ENCODE measurements at regions not wholly inside any gene's neighbourhood (a gene's known extent, or its start where the extent isn't known, plus 50 kb on each side); places are given as distances from the start of the nearest gene placed in this dataset.
"Not testable (repeated sequence)": the region's sequence is repeated elsewhere in the genome, so short reads cannot be mapped to it uniquely, and the experiment has no call there.

- DNase-seq: no peak
These were observed 233.2 kb downstream of the RPLP1 start for GRCh38 chr15:69685512-69686452.

- DNase-seq: no peak
These were observed 234.0 kb downstream of the RPLP1 start for GRCh38 chr15:69686626-69687025.

- DNase-seq: no peak
These were observed 236.5 kb downstream of the RPLP1 start for GRCh38 chr15:69689133-69689532.

GRCh38 chr15:69691307-69692015 is 238.8 kb downstream of the RPLP1 start:
- DNase-seq: no peak

GRCh38 chr15:69692342-69692741 is 239.7 kb downstream of the RPLP1 start:
- DNase-seq: no peak

GRCh38 chr15:69693059-69693458 is 240.4 kb downstream of the RPLP1 start:
- DNase-seq: no peak

- DNase-seq: no peak
These were observed 244.3 kb downstream of the RPLP1 start for GRCh38 chr15:69696946-69697345.

- no peak for DNase-seq
These were observed 245.3 kb downstream of the RPLP1 start for GRCh38 chr15:69697916-69698315.

GRCh38 chr15:69699096-69699495 is 246.5 kb downstream of the RPLP1 start:
- no peak for DNase-seq

- no peak for DNase-seq
These were observed 247.8 kb downstream of the RPLP1 start for GRCh38 chr15:69700380-69700779.

- no peak for DNase-seq
These were observed 248.6 kb downstream of the RPLP1 start for GRCh38 chr15:69701198-69701597.

GRCh38 chr15:69703532-69704187 is 251.0 kb downstream of the RPLP1 start:
- no peak for DNase-seq

GRCh38 chr15:69704229-69704628 is 251.6 kb downstream of the RPLP1 start:
- no peak for DNase-seq

- DNase-seq: no peak
These were observed 252.1 kb downstream of the RPLP1 start for GRCh38 chr15:69704700-69705099.

- DNase-seq: no peak
These were observed 253.9 kb downstream of the RPLP1 start for GRCh38 chr15:69706353-69707097.

- DNase-seq: not testable (repeated sequence)
These were observed 254.6 kb downstream of the RPLP1 start for GRCh38 chr15:69707241-69707640.

GRCh38 chr15:69708436-69709122 is 256.0 kb downstream of the RPLP1 start:
- DNase-seq: not testable (repeated sequence)

- no peak for DNase-seq
These were observed 260.4 kb downstream of the RPLP1 start for GRCh38 chr15:69712991-69713390.

- DNase-seq: no peak
These were observed 261.3 kb downstream of the RPLP1 start for GRCh38 chr15:69713726-69714559.

- DNase-seq: no peak
These were observed 262.6 kb downstream of the RPLP1 start for GRCh38 chr15:69715210-69715609.

- DNase-seq: no peak
These were observed 265.8 kb downstream of the RPLP1 start for GRCh38 chr15:69718436-69718835.

Measured in NCI-H2081 treated with DMSO at 0.1 percent for 48 hours (cell line).